ENCODE measurements at regions not wholly inside any gene's neighbourhood (a gene's known extent, or its start where the extent isn't known, plus 50 kb on each side); places are given as distances from the start of the nearest gene placed in this dataset.
"Not testable (repeated sequence)": the region's sequence is repeated elsewhere in the genome, so short reads cannot be mapped to it uniquely, and the experiment has no call there.

- DNase-seq: no peak
Observed at GRCh38 chr2:34787341-34787740, 1188.2 kb upstream of the FAM98A start.

GRCh38 chr2:34785206-34785785, 1186.2 kb upstream of the FAM98A start:
- no peak for DNase-seq

GRCh38 chr2:34784701-34785100, 1185.6 kb upstream of the FAM98A start:
- DNase-seq: no peak

- not testable (repeated sequence) for DNase-seq
Observed at GRCh38 chr2:34750742-34751141, 1151.6 kb upstream of the FAM98A start.

- DNase-seq: no peak
Observed at GRCh38 chr2:34747643-34748042, 1148.5 kb upstream of the FAM98A start.

GRCh38 chr2:34738691-34739090, 1139.6 kb upstream of the FAM98A start:
- DNase-seq: no peak

GRCh38 chr2:34737146-34737545, 1138.0 kb upstream of the FAM98A start:
- no peak for DNase-seq

GRCh38 chr2:34736482-34736881, 1137.4 kb upstream of the FAM98A start:
- no peak for DNase-seq

GRCh38 chr2:34734662-34735061, 1135.6 kb upstream of the FAM98A start:
- DNase-seq: no peak

GRCh38 chr2:34734042-34734441, 1134.9 kb upstream of the FAM98A start:
- no peak for DNase-seq

- DNase-seq: no peak
Observed at GRCh38 chr2:34731292-34731691, 1132.2 kb upstream of the FAM98A start.

- no peak for DNase-seq
Observed at GRCh38 chr2:34729845-34730244, 1130.7 kb upstream of the FAM98A start.

- DNase-seq: no peak
Observed at GRCh38 chr2:34724107-34724506, 1125.0 kb upstream of the FAM98A start.

- no peak for DNase-seq
Observed at GRCh38 chr2:34723683-34724082, 1124.6 kb upstream of the FAM98A start.

- DNase-seq: no peak
Observed at GRCh38 chr2:34719206-34719605, 1120.1 kb upstream of the FAM98A start.

GRCh38 chr2:34705551-34706247, 1106.6 kb upstream of the FAM98A start:
- DNase-seq: no peak

GRCh38 chr2:34703292-34703691, 1104.2 kb upstream of the FAM98A start:
- no peak for DNase-seq

GRCh38 chr2:34702391-34702790, 1103.3 kb upstream of the FAM98A start:
- DNase-seq: not testable (repeated sequence)

GRCh38 chr2:34677591-34677990, 1078.5 kb upstream of the FAM98A start:
- DNase-seq: not testable (repeated sequence)

GRCh38 chr2:34677119-34677531, 1078.0 kb upstream of the FAM98A start:
- not testable (repeated sequence) for DNase-seq

GRCh38 chr2:34670482-34670881, 1071.4 kb upstream of the FAM98A start:
- no peak for DNase-seq

GRCh38 chr2:34666821-34667220, 1067.7 kb upstream of the FAM98A start:
- DNase-seq: no peak

- DNase-seq: no peak
Observed at GRCh38 chr2:34664266-34664665, 1065.2 kb upstream of the FAM98A start.

- no peak for DNase-seq
Observed at GRCh38 chr2:34663314-34663713, 1064.2 kb upstream of the FAM98A start.

GRCh38 chr2:34660741-34661140, 1061.6 kb upstream of the FAM98A start:
- DNase-seq: no peak
